Liver (tissue), 8 donors: ENCODE measurements at regions not wholly inside any gene's neighbourhood (a gene's known extent, or its start where the extent isn't known, plus 50 kb on each side); places are given as distances from the start of the nearest gene placed in this dataset.

ENCODE experiments used
- DNase-seq: peaks from one replicate; pipeline ENCODE4 v3.0.0-alpha.2; 2017; ENCODE audit warnings: low spot score
- H3K27ac ChIP-seq, 2 donors: one replicate each; pipeline ENCODE4 v1.7.0; 2013; ENCODE audit warnings: inconsistent platforms in 2 of 2, low read length in 2 of 2, control low read depth in 1 of 2, low read depth in 1 of 2, mild to moderate bottlenecking in 1 of 2
- H3K27me3 ChIP-seq, 4 donors: one replicate each; pipeline versions ENCODE4 v1.6.1 to v1.7.0; 2013; ENCODE audit warnings: low read length in 3 of 4, inconsistent platforms in 1 of 4, mild to moderate bottlenecking in 1 of 4, moderate library complexity in 1 of 4; ENCODE audit not compliant: control insufficient read depth in 4 of 4, insufficient read depth in 4 of 4
- H3K36me3 ChIP-seq, 4 donors: one replicate each; pipeline versions ENCODE4 v1.6.1 to v1.7.0; 2013; ENCODE audit warnings: low read length in 3 of 4, mild to moderate bottlenecking in 3 of 4, low read depth in 1 of 4, moderate library complexity in 1 of 4; ENCODE audit not compliant: control insufficient read depth in 4 of 4, insufficient read depth in 3 of 4
- H3K4me1 ChIP-seq, 4 donors: one replicate each; pipeline versions ENCODE4 v1.6.1 to v1.7.0; 2013; ENCODE audit warnings: low read length in 3 of 4, mild to moderate bottlenecking in 3 of 4, moderate library complexity in 1 of 4; ENCODE audit not compliant: control insufficient read depth in 4 of 4, insufficient read depth in 4 of 4
- H3K4me3 ChIP-seq, 3 donors: one replicate each; pipeline versions ENCODE4 v1.6.1 to v1.7.0; 2013; ENCODE audit warnings: low read length in 3 of 3, control low read depth in 1 of 3, low read depth in 1 of 3, mild to moderate bottlenecking in 1 of 3
- H3K9ac ChIP-seq, 2 donors: one replicate each; pipeline ENCODE4 v1.7.0; 2013; ENCODE audit warnings: low read length in 2 of 2, mild to moderate bottlenecking in 2 of 2, moderate library complexity in 2 of 2, control low read depth in 1 of 2, low read depth in 1 of 2
- H3K9me3 ChIP-seq, 4 donors: one replicate each; pipeline versions ENCODE4 v1.6.1 to v1.7.0; 2013; ENCODE audit warnings: low read length in 3 of 4; ENCODE audit not compliant: control insufficient read depth in 4 of 4
- ATF3 ChIP-seq: IDR thresholded peaks from 2 replicates; pipeline ENCODE4 v1.6.1; 2016; ENCODE audit warnings: antibody characterized with exemption
- CTCF ChIP-seq: fragments of 150-350 bp; IDR thresholded peaks from 2 replicates; pipeline ENCODE4 v1.5.1; 2017; ENCODE audit warnings: improper control_type of control experiment, low read depth, low read length; ENCODE audit not compliant: missing input control
- EGR1 ChIP-seq, 2 donors: IDR thresholded peaks; 2 replicates each; pipeline ENCODE4 v1.6.1; 2016 to 2018; ENCODE audit warnings: antibody characterized with exemption in 2 of 2, low read depth in 2 of 2
- FOXA1 ChIP-seq: IDR thresholded peaks from 2 replicates; pipeline ENCODE4 v1.6.1; 2016; ENCODE audit warnings: antibody characterized with exemption
- FOXA2 ChIP-seq: IDR thresholded peaks from 2 replicates; pipeline ENCODE4 v1.6.1; 2016; ENCODE audit warnings: antibody characterized with exemption
- GABPA ChIP-seq, 2 donors: IDR thresholded peaks in 1 of 2; conservative IDR thresholded peaks in 1 of 2; 2 replicates each; pipeline ENCODE4 v1.6.1; 2016; ENCODE audit warnings: antibody characterized with exemption in 2 of 2, mild to moderate bottlenecking in 1 of 2, moderate library complexity in 1 of 2
- HNF4A ChIP-seq, 2 donors: conservative IDR thresholded peaks; 2 replicates each; pipeline ENCODE4 v1.6.1; 2016; ENCODE audit warnings: antibody characterized with exemption in 2 of 2, mild to moderate bottlenecking in 2 of 2
- HNF4G ChIP-seq: IDR thresholded peaks from 2 replicates; pipeline ENCODE4 v1.6.1; 2016; ENCODE audit warnings: antibody characterized with exemption
- JUND ChIP-seq, 2 donors: IDR thresholded peaks; 2 replicates each; pipeline ENCODE4 v1.6.1; 2016; ENCODE audit warnings: antibody characterized with exemption in 2 of 2
- MAX ChIP-seq: IDR thresholded peaks from 2 replicates; pipeline ENCODE4 v1.6.1; 2016; ENCODE audit warnings: antibody characterized with exemption
- NR2F2 ChIP-seq: IDR thresholded peaks from 2 replicates; pipeline ENCODE4 v1.6.1; 2016; ENCODE audit warnings: antibody characterized with exemption
- RAD21 ChIP-seq, 2 donors: IDR thresholded peaks; 2 replicates each; pipeline ENCODE4 v1.6.1; 2016; ENCODE audit warnings: antibody characterized with exemption in 2 of 2, mild to moderate bottlenecking in 2 of 2
- REST ChIP-seq: IDR thresholded peaks from 2 replicates; pipeline ENCODE4 v1.6.1; 2016; ENCODE audit warnings: antibody characterized with exemption, mild to moderate bottlenecking
- RXRA ChIP-seq, 2 donors: IDR thresholded peaks; 2 replicates each; pipeline ENCODE4 v1.6.1; 2017 to 2018; ENCODE audit warnings: antibody characterized with exemption in 2 of 2, mild to moderate bottlenecking in 1 of 2
- SP1 ChIP-seq: IDR thresholded peaks from 2 replicates; pipeline ENCODE4 v1.6.1; 2018; ENCODE audit warnings: antibody characterized with exemption, mild to moderate bottlenecking
- TAF1 ChIP-seq: conservative IDR thresholded peaks from 2 replicates; pipeline ENCODE4 v1.6.1; 2016; ENCODE audit warnings: antibody characterized with exemption, mild to moderate bottlenecking
- YY1 ChIP-seq: IDR thresholded peaks from 2 replicates; pipeline ENCODE4 v1.6.1; 2016; ENCODE audit warnings: antibody characterized with exemption, mild to moderate bottlenecking
- ZBTB33 ChIP-seq: IDR thresholded peaks from 2 replicates; pipeline ENCODE4 v1.6.1; 2016; ENCODE audit warnings: antibody characterized with exemption
- WGBS: extraction: QIAGEN DNeasy Blood & Tissue Kit; methylation state at CpG from one replicate; pipeline ENCODE4 v1.1.7; 2013; 5-methylcytosine and 5-hydroxymethylcytosine counted together
- donor health status: healthy.
- donor health status: healthy.
- donor health status: healthy.
- donor health status: healthy.
- donor health status: healthy.

GRCh38 chr9:110142253-110142652, 65.7 kb downstream of the C9orf152 start:
- TF ChIP-seq CTCF (no peak), RAD21 (IDR thresholded peaks at IDR 0.05) (no peak), JUND (IDR thresholded peaks at IDR 0.05) (no peak), FOXA1 (no peak), TAF1 (no peak), GABPA (IDR thresholded peaks at IDR 0.05 in 1 of 2, conservative IDR thresholded peaks at IDR 0.05 in 1 of 2) (no peak), YY1 (no peak), ATF3 (no peak), SP1 (no peak)
- no peak overlapping the region for H3K27ac ChIP-seq
- no peaks in the 10 kb centered on the region for H3K27me3 ChIP-seq
- no peak overlapping the region for H3K4me3 ChIP-seq
- H3K9me3 ChIP-seq = no peaks in the 10 kb centered on the region
- peaks cover 0 to 15% (median 9%) of the 10 kb centered on the region in 4 donors for H3K36me3 ChIP-seq
- H3K9ac ChIP-seq = no peak overlapping the region
- DNase-seq = no peak
- peaks cover 10 to 33% (median 21%) of the 10 kb centered on the region in 4 donors for H3K4me1 ChIP-seq
- 69% methylated on average over 3 of the region's 3 CpGs for WGBS

GRCh38 chr9:110142868-110143481, 65.0 kb downstream of the C9orf152 start:
- H3K4me3 ChIP-seq = no peak overlapping the region
- peak overlapping the region in 1 of 2 donors; percentile 27 for H3K27ac ChIP-seq
- peaks cover 10 to 33% (median 21%) of the 10 kb centered on the region in 4 donors for H3K4me1 ChIP-seq
- DNase-seq = no peak
- no peak overlapping the region for H3K9ac ChIP-seq
- TF ChIP-seq RAD21 (IDR thresholded peaks at IDR 0.05) = peak; percentile 4 to 33
- no peak for TF ChIP-seq YY1
- H3K36me3 ChIP-seq = peaks cover 0 to 10% (median 6%) of the 10 kb centered on the region in 4 donors
- no peaks in the 10 kb centered on the region for H3K27me3 ChIP-seq
- H3K9me3 ChIP-seq = no peaks in the 10 kb centered on the region
- WGBS = 73% methylated on average over 3 of the region's 3 CpGs

GRCh38 chr9:110143485-110143884, 64.5 kb downstream of the C9orf152 start:
- no peak overlapping the region for H3K4me3 ChIP-seq
- no peaks in the 10 kb centered on the region for H3K9me3 ChIP-seq
- H3K4me1 ChIP-seq = peaks cover 10 to 33% (median 21%) of the 10 kb centered on the region in 4 donors
- peak overlapping the region in 1 of 2 donors; percentile 27 for H3K27ac ChIP-seq
- WGBS = 2% methylated on average over 1 of the region's 1 CpG
- peaks cover 0 to 5% (median 4%) of the 10 kb centered on the region in 4 donors for H3K36me3 ChIP-seq
- H3K9ac ChIP-seq = no peak overlapping the region
- H3K27me3 ChIP-seq = no peaks in the 10 kb centered on the region
- no peak for DNase-seq
- TF ChIP-seq FOXA2 (no peak), MAX (no peak), RAD21 (IDR thresholded peaks at IDR 0.05) (peak in 1 of 2 donors; percentile 9), JUND (IDR thresholded peaks at IDR 0.05) (no peak), CTCF (no peak), GABPA (IDR thresholded peaks at IDR 0.05 in 1 of 2, conservative IDR thresholded peaks at IDR 0.05 in 1 of 2) (no peak), EGR1 (IDR thresholded peaks at IDR 0.05; ENCODE audit: low read depth in 2 of 2) (no peak), REST (no peak), ZBTB33 (no peak), RXRA (IDR thresholded peaks at IDR 0.05) (peak; percentile 55 to 71), HNF4A (conservative IDR thresholded peaks at IDR 0.05) (peak; percentile 23 to 24), NR2F2 (peak; percentile 50), SP1 (peak; percentile 46), HNF4G (no peak), YY1 (no peak)
